Hepatocyte (in vitro differentiated cells): ENCODE measurements at regions not wholly inside any gene's neighbourhood (a gene's known extent, or its start where the extent isn't known, plus 50 kb on each side); places are given as distances from the start of the nearest gene placed in this dataset.

Experiments
- DNase-seq: peaks from one replicate; pipeline ENCODE4 v3.0.0-alpha.2; 2016; ENCODE audit warnings: low spot score
- H2AFZ ChIP-seq: fragments of 200-600 bp; sonication (generic); 2 replicates; pipeline ENCODE4 v1.6.0; 2016; ENCODE audit warnings: antibody characterized with exemption, mild to moderate bottlenecking
- H3K27ac ChIP-seq: fragments of 200-600 bp; sonication (generic); 2 replicates; pipeline ENCODE4 v1.5.1; 2016; ENCODE audit warnings: mild to moderate bottlenecking
- H3K27me3 ChIP-seq: fragments of 200-600 bp; sonication (generic); 2 replicates; pipeline ENCODE4 v1.6.1; 2016
- H3K36me3 ChIP-seq: fragments of 200-600 bp; sonication (generic); replicated peaks from 2 replicates; pipeline ENCODE4 v1.5.1; 2016; ENCODE audit warnings: low read depth; ENCODE audit not compliant: insufficient read depth
- H3K4me1 ChIP-seq: fragments of 200-600 bp; sonication (generic); 2 replicates; pipeline ENCODE4 v1.5.1; 2016; ENCODE audit warnings: mild to moderate bottlenecking, moderate library complexity; ENCODE audit not compliant: insufficient read depth
- H3K4me2 ChIP-seq: fragments of 200-600 bp; sonication (generic); 2 replicates; pipeline ENCODE4 v1.6.0; 2016
- H3K4me3 ChIP-seq: fragments of 200-600 bp; sonication (generic); 2 replicates; pipeline ENCODE4 v1.5.1; 2016; ENCODE audit warnings: mild to moderate bottlenecking
- H3K79me2 ChIP-seq: fragments of 200-600 bp; sonication (generic); 2 replicates; pipeline ENCODE4 v1.6.0; 2017; ENCODE audit warnings: mild to moderate bottlenecking
- H3K9me2 ChIP-seq: fragments of 200-600 bp; sonication (generic); replicated peaks from 2 replicates; pipeline ENCODE4 v1.6.0; 2017; ENCODE audit warnings: mild to moderate bottlenecking; ENCODE audit not compliant: insufficient read depth
- H3K9me3 ChIP-seq: fragments of 200-600 bp; sonication (generic); 2 replicates; pipeline ENCODE4 v1.5.1; 2016; ENCODE audit warnings: low read depth, mild to moderate bottlenecking
- H4K20me1 ChIP-seq: fragments of 200-600 bp; sonication (generic); 2 replicates; pipeline ENCODE4 v1.6.0; 2016; ENCODE audit warnings: mild to moderate bottlenecking; ENCODE audit not compliant: insufficient read depth, poor library complexity, severe bottlenecking
- EZH2 ChIP-seq: fragments of 200-600 bp; sonication (generic); IDR thresholded peaks from 2 replicates; pipeline ENCODE4 v1.6.1; 2016; ENCODE audit warnings: antibody characterized with exemption, mild to moderate bottlenecking, borderline replicate concordance
- EZH2phosphoT487 ChIP-seq: fragments of 200-600 bp; sonication (generic); IDR thresholded peaks from one replicate; pipeline ENCODE4 v1.6.1; 2018; ENCODE audit warnings: antibody characterized with exemption, mild to moderate bottlenecking, low read depth, moderate library complexity; ENCODE audit not compliant: unreplicated experiment, severe bottlenecking
- WGBS: methylation state at CpG from one replicate; pipeline ENCODE4 v1.1.6; 2016; ENCODE audit warnings: low lambda C conversion rate; ENCODE audit errors: missing lambda C conversion rate; 5-methylcytosine and 5-hydroxymethylcytosine counted together
- TF ChIP-seq, protein P1 (sequence below): fragments of 200-600 bp; sonication (generic); IDR thresholded peaks from 2 replicates; pipeline ENCODE4 v1.5.1; 2016; ENCODE audit warnings: antibody characterized with exemption, mild to moderate bottlenecking; ENCODE audit not compliant: poor library complexity

DNA sequence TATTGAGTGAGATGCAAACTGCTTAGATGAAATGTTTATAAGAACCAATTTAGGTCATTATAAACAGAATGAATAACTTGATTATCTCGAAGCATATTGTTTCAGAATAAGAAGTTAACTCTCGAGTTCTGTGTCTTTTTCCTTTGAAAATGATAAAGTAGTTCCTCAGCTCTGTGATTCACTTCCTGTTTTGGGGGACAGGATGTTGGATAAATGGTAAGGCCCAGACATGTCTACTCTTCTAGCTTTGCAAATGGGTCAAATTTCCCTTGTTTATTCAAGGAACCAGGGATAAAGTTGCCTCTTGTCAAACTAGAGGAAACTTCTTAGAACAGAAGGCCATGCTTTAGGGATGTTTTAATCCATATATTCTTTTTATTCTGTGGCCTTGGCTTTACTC is 246.9 kb downstream of the SOX4 start:
- TF ChIP-seq, protein P1, sequence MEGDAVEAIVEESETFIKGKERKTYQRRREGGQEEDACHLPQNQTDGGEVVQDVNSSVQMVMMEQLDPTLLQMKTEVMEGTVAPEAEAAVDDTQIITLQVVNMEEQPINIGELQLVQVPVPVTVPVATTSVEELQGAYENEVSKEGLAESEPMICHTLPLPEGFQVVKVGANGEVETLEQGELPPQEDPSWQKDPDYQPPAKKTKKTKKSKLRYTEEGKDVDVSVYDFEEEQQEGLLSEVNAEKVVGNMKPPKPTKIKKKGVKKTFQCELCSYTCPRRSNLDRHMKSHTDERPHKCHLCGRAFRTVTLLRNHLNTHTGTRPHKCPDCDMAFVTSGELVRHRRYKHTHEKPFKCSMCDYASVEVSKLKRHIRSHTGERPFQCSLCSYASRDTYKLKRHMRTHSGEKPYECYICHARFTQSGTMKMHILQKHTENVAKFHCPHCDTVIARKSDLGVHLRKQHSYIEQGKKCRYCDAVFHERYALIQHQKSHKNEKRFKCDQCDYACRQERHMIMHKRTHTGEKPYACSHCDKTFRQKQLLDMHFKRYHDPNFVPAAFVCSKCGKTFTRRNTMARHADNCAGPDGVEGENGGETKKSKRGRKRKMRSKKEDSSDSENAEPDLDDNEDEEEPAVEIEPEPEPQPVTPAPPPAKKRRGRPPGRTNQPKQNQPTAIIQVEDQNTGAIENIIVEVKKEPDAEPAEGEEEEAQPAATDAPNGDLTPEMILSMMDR = no peak
- no peak for TF ChIP-seq EZH2
- TF ChIP-seq EZH2phosphoT487 = no peak
- Histone ChIP-seq H3K27ac (no peak overlapping the region), H4K20me1 (no peaks in the 10 kb centered on the region), H3K36me3 (no peaks in the 10 kb centered on the region), H3K4me3 (no peak overlapping the region), H3K9me3 (no peaks in the 10 kb centered on the region), H2AFZ (no peak overlapping the region), H3K79me2 (no peaks in the 10 kb centered on the region), H3K4me2 (no peak overlapping the region), H3K9me2 (no peaks in the 10 kb centered on the region), H3K27me3 (no peaks in the 10 kb centered on the region), H3K4me1 (peaks cover 8% of the 10 kb centered on the region)
- DNase-seq = no peak
- 72% methylated on average over 2 of the region's 2 CpGs for WGBS

DNA sequence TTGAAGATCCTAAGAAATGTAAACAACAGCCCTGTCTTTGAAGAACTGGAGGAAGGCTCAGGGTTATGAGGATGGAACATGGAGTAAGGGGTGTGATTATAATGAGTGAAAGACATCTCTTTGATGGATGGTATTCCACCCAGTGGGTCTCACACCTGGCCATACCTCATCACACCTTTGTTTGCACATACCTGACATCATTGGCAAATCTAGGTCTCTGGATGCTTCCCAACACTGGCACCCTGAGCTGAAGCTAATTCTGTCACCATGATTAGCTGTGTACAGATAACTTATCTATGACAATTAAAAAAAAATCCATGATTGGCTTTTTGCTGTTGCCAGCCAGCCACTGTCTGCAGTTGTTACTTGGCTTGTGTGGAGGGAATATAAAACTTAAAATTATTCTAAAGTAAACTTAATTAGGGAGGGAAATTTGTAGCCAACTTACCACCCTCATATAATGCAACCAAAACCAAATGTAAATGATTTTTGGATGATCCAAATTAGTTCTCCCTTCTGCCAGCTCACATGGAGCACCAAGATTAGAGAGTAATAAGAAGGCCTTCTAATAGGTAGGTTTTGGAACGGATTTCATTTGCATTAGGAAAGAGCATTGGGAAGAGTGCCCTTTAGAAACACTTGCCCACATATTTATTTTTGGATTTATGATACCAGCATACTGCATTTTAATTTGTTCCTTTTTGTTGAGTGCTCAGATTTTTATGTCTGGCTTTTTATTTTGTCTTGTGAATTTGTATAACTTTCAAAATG is 249.5 kb downstream of the SOX4 start:
- no peak overlapping the region for H3K4me3 ChIP-seq
- H3K27ac ChIP-seq = no peak overlapping the region
- 86% methylated on average over 1 of the region's 1 CpG for WGBS
- H3K27me3 ChIP-seq = no peaks in the 10 kb centered on the region
- H3K9me2 ChIP-seq = no peaks in the 10 kb centered on the region
- H3K4me1 ChIP-seq = peaks cover 20% of the 10 kb centered on the region
- TF ChIP-seq EZH2 (no peak), EZH2phosphoT487 (no peak)
- TF ChIP-seq, protein P1 = no peak
- H2AFZ ChIP-seq = no peak overlapping the region
- no peak for DNase-seq
- no peak overlapping the region for H3K4me2 ChIP-seq
- no peaks in the 10 kb centered on the region for H3K79me2 ChIP-seq
- no peaks in the 10 kb centered on the region for H3K36me3 ChIP-seq
- H4K20me1 ChIP-seq = no peaks in the 10 kb centered on the region
- H3K9me3 ChIP-seq = no peaks in the 10 kb centered on the region

DNA sequence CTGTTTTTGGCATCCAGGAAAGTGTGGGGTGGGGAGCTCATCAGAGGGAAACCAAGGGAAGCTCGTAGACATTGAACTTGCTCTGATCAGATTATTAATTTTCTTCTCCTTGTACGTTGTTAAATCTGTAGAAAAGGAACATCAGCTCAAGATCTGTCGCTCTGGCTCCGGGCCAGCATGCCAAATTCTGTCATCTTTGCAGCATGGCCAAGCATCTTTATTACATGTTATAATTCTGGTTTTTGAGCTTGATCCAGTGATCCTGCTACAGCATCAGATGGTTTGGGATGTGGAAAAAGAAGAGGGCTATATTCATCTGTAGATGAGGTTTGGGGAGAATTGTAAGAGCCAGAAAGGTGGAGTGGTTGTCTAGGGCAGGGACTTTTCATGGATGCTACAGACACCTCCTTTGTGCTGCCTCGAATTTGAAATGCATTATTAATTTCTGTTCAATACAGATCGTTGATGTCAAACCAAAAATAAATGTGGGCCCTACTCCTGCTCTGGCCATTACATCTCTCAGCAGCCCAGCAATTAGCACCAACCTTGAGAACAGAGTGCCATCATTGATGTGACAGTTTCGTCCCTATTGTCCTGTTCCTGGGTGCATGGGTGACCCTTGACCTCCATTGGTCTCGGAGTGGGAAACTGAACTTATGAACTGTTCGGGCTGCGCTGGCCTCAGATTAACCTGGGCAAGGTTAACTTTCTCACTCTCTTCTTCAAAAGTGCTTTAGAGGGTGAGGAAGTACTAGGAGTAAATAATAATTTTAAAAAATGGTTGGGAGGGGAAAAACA is 250.8 kb downstream of the SOX4 start:
- TF ChIP-seq EZH2phosphoT487 (no peak), EZH2 (no peak)
- TF ChIP-seq, protein P1 = no peak
- peaks cover 20% of the 10 kb centered on the region for H3K4me1 ChIP-seq
- 82% methylated on average over 10 of the region's 10 CpGs for WGBS

More for the DNA sequence above, 250.8 kb downstream of the SOX4 start:
- no peaks in the 10 kb centered on the region for H3K36me3 ChIP-seq
- H3K9me3 ChIP-seq = no peaks in the 10 kb centered on the region
- H2AFZ ChIP-seq = no peak overlapping the region
- DNase-seq = no peak
- no peaks in the 10 kb centered on the region for H3K9me2 ChIP-seq
- H3K4me3 ChIP-seq = no peak overlapping the region
- no peak overlapping the region for H3K4me2 ChIP-seq
- no peaks in the 10 kb centered on the region for H3K27me3 ChIP-seq
- H3K27ac ChIP-seq = no peak overlapping the region
- no peaks in the 10 kb centered on the region for H4K20me1 ChIP-seq
- no peaks in the 10 kb centered on the region for H3K79me2 ChIP-seq
